IMR-90 (cell line): ENCODE measurements at regions not wholly inside any gene's neighbourhood (a gene's known extent, or its start where the extent isn't known, plus 50 kb on each side); places are given as distances from the start of the nearest gene placed in this dataset.

Experiments used
- BHLHE40 ChIP-seq: fragments of 150-350 bp; IDR thresholded peaks from 2 replicates; pipeline ENCODE4 v1.6.1; 2016; ENCODE audit warnings: mild to moderate bottlenecking, low read depth, low read length
- CHD1 ChIP-seq: IDR thresholded peaks from 2 replicates; pipeline ENCODE4 v1.6.1; 2012; ENCODE audit warnings: low read depth, low read length, improper control_type of control experiment
- MAFK ChIP-seq: IDR thresholded peaks from 2 replicates; pipeline ENCODE4 v1.6.1; 2012; ENCODE audit warnings: low read depth, low read length, improper control_type of control experiment
- MAZ ChIP-seq: IDR thresholded peaks from 2 replicates; pipeline ENCODE4 v1.6.1; 2012; ENCODE audit warnings: low read depth, mild to moderate bottlenecking, low read length, improper control_type of control experiment, moderate library complexity, borderline replicate concordance
- MXI1 ChIP-seq: IDR thresholded peaks from 2 replicates; pipeline ENCODE4 v1.6.1; 2012; ENCODE audit warnings: low read depth, mild to moderate bottlenecking, low read length, moderate library complexity, borderline replicate concordance
- POLR2A ChIP-seq: IDR thresholded peaks from 2 replicates; pipeline ENCODE4 v1.6.1; 2012; ENCODE audit warnings: mild to moderate bottlenecking, low read depth, low read length
- RAD21 ChIP-seq: IDR thresholded peaks from 2 replicates; pipeline ENCODE4 v1.6.1; 2012; ENCODE audit warnings: low read length, improper control_type of control experiment
- RCOR1 ChIP-seq: IDR thresholded peaks from 2 replicates; pipeline ENCODE4 v1.6.1; 2012; ENCODE audit warnings: mild to moderate bottlenecking, low read length, improper control_type of control experiment; ENCODE audit not compliant: insufficient replicate concordance
- RFX5 ChIP-seq: IDR thresholded peaks from 2 replicates; pipeline ENCODE4 v1.8.0; 2012; ENCODE audit warnings: low read depth, mild to moderate bottlenecking, low read length, moderate library complexity
- SMC3 ChIP-seq: fragments of 150-350 bp; IDR thresholded peaks from 2 replicates; pipeline ENCODE4 v1.6.1; 2016; ENCODE audit warnings: low read depth, mild to moderate bottlenecking, antibody characterized with exemption, low read length, moderate library complexity
- USF2 ChIP-seq: fragments of 150-350 bp; IDR thresholded peaks from 2 replicates; pipeline ENCODE4 v1.6.1; 2017; ENCODE audit warnings: mild to moderate bottlenecking, antibody characterized with exemption, low read length, low read depth
- TF ChIP-seq, protein P1 (sequence below): conservative IDR thresholded peaks from 2 replicates; pipeline ENCODE4 v1.5.1; 2012; ENCODE audit warnings: mild to moderate bottlenecking, low read depth, low read length, improper control_type of control experiment
- TF ChIP-seq, protein P2 (sequence below): fragments of 150-350 bp; IDR thresholded peaks from 2 replicates; pipeline ENCODE4 v1.6.1; 2016; ENCODE audit warnings: low read depth, mild to moderate bottlenecking, low read length, moderate library complexity, borderline replicate concordance

- TF ChIP-seq, protein P1, sequence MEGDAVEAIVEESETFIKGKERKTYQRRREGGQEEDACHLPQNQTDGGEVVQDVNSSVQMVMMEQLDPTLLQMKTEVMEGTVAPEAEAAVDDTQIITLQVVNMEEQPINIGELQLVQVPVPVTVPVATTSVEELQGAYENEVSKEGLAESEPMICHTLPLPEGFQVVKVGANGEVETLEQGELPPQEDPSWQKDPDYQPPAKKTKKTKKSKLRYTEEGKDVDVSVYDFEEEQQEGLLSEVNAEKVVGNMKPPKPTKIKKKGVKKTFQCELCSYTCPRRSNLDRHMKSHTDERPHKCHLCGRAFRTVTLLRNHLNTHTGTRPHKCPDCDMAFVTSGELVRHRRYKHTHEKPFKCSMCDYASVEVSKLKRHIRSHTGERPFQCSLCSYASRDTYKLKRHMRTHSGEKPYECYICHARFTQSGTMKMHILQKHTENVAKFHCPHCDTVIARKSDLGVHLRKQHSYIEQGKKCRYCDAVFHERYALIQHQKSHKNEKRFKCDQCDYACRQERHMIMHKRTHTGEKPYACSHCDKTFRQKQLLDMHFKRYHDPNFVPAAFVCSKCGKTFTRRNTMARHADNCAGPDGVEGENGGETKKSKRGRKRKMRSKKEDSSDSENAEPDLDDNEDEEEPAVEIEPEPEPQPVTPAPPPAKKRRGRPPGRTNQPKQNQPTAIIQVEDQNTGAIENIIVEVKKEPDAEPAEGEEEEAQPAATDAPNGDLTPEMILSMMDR: no peak
- TF ChIP-seq MXI1 (no peak), RCOR1 (no peak), RAD21 (no peak), MAZ (no peak), POLR2A (no peak), USF2 (no peak), RFX5 (no peak), BHLHE40 (no peak), MAFK (no peak), SMC3 (no peak), CHD1 (no peak)
- TF ChIP-seq, protein P2, sequence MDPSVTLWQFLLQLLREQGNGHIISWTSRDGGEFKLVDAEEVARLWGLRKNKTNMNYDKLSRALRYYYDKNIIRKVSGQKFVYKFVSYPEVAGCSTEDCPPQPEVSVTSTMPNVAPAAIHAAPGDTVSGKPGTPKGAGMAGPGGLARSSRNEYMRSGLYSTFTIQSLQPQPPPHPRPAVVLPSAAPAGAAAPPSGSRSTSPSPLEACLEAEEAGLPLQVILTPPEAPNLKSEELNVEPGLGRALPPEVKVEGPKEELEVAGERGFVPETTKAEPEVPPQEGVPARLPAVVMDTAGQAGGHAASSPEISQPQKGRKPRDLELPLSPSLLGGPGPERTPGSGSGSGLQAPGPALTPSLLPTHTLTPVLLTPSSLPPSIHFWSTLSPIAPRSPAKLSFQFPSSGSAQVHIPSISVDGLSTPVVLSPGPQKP: no peak
Measured at GRCh38 chr10:33674491-33674890, 340.0 kb upstream of the NRP1 start.
